ENCODE measurements at regions not wholly inside any gene's neighbourhood (a gene's known extent, or its start where the extent isn't known, plus 50 kb on each side); places are given as distances from the start of the nearest gene placed in this dataset.
"Not testable (repeated sequence)": the region's sequence is repeated elsewhere in the genome, so short reads cannot be mapped to it uniquely, and the experiment has no call there.

GRCh38 chr16:80114699-80115098 is 426.1 kb upstream of the DYNLRB2 start:
- no peak for DNase-seq

- DNase-seq = no peak
Observed at GRCh38 chr16:80113873-80114574, 426.8 kb upstream of the DYNLRB2 start.

- no peak for DNase-seq
Observed at GRCh38 chr16:80109581-80109980, 431.2 kb upstream of the DYNLRB2 start.

GRCh38 chr16:80107900-80108299 is 432.9 kb upstream of the DYNLRB2 start:
- no peak for DNase-seq

- DNase-seq = no peak
Observed at GRCh38 chr16:80105751-80106150, 435.0 kb upstream of the DYNLRB2 start.

- no peak for DNase-seq
Observed at GRCh38 chr16:80105160-80105559, 435.6 kb upstream of the DYNLRB2 start.

- DNase-seq = no peak
Observed at GRCh38 chr16:80104401-80104800, 436.4 kb upstream of the DYNLRB2 start.

- DNase-seq = no peak
Observed at GRCh38 chr16:80103463-80103862, 437.3 kb upstream of the DYNLRB2 start.

GRCh38 chr16:80100846-80101451 is 439.8 kb upstream of the DYNLRB2 start:
- no peak for DNase-seq

- DNase-seq = no peak
Observed at GRCh38 chr16:80100186-80100585, 440.6 kb upstream of the DYNLRB2 start.

- DNase-seq = no peak
Observed at GRCh38 chr16:80097098-80097497, 443.7 kb upstream of the DYNLRB2 start.

GRCh38 chr16:80092681-80093080 is 448.1 kb upstream of the DYNLRB2 start:
- DNase-seq = no peak

- DNase-seq = not testable (repeated sequence)
Observed at GRCh38 chr16:80091453-80091852, 449.3 kb upstream of the DYNLRB2 start.

GRCh38 chr16:80085606-80086005 is 455.2 kb upstream of the DYNLRB2 start:
- DNase-seq = no peak

GRCh38 chr16:80084614-80085013 is 456.2 kb upstream of the DYNLRB2 start:
- peak; percentile 27 for DNase-seq

GRCh38 chr16:80084163-80084562 is 456.6 kb upstream of the DYNLRB2 start:
- DNase-seq = no peak

GRCh38 chr16:80082906-80083305 is 457.9 kb upstream of the DYNLRB2 start:
- DNase-seq = no peak

- no peak for DNase-seq
Observed at GRCh38 chr16:80081846-80082245, 458.9 kb upstream of the DYNLRB2 start.

- no peak for DNase-seq
Observed at GRCh38 chr16:80080287-80080851, 460.4 kb upstream of the DYNLRB2 start.

GRCh38 chr16:80079072-80079471 is 461.7 kb upstream of the DYNLRB2 start:
- no peak for DNase-seq

- no peak for DNase-seq
Observed at GRCh38 chr16:80077696-80078095, 463.1 kb upstream of the DYNLRB2 start.

- no peak for DNase-seq
Observed at GRCh38 chr16:80074329-80074728, 466.5 kb upstream of the DYNLRB2 start.

GRCh38 chr16:80071964-80072456 is 468.8 kb upstream of the DYNLRB2 start:
- no peak for DNase-seq

Measured in activated CD4-positive, alpha-beta T cell treated with anti-CD3 and anti-CD28 coated beads, Interleukin-10, Interleukin-2, amounts not matched to agents 100 ng/mL and 50 ng/mL, durations not matched to agents 16 hours and 8 hours (primary cell).